SU-DHL-6 (cell line): ENCODE measurements at regions not wholly inside any gene's neighbourhood (a gene's known extent, or its start where the extent isn't known, plus 50 kb on each side); places are given as distances from the start of the nearest gene placed in this dataset.

Source experiments
- H2AFZ ChIP-seq: fragments of 200-600 bp; sonication (generic); 2 replicates; pipeline ENCODE4 v1.6.1; 2014; ENCODE audit warnings: low read depth, mild to moderate bottlenecking, moderate library complexity, mixed read lengths, antibody characterized with exemption, low read length; ENCODE audit not compliant: severe bottlenecking
- H3F3A ChIP-seq: fragments of 200-600 bp; shearing (Covaris generic); 2 replicates; pipeline ENCODE4 v1.6.0; 2016; ENCODE audit warnings: antibody characterized with exemption, mild to moderate bottlenecking; ENCODE audit not compliant: insufficient read depth
- H3K27ac ChIP-seq: fragments of 200-600 bp; sonication (generic); 2 replicates; pipeline ENCODE4 v1.5.1; 2016; ENCODE audit warnings: low read depth, mild to moderate bottlenecking, low read length, moderate library complexity, mixed read lengths
- H3K27me3 ChIP-seq: fragments of 200-600 bp; sonication (generic), shearing (Covaris generic); 2 replicates; pipeline ENCODE4 v1.6.0; 2014; ENCODE audit warnings: mild to moderate bottlenecking, low read length
- H3K36me3 ChIP-seq: fragments of 200-600 bp; sonication (generic); 2 replicates; pipeline ENCODE4 v1.6.1; 2014; ENCODE audit warnings: mild to moderate bottlenecking, low read length, mixed read lengths
- H3K4me2 ChIP-seq: fragments of 300-600, 200-600 bp; shearing (Covaris generic), sonication (generic); 2 replicates; pipeline ENCODE4 v1.6.0; 2014; ENCODE audit warnings: low read length, low read depth, mild to moderate bottlenecking; ENCODE audit not compliant: poor library complexity, severe bottlenecking
- H3K4me3 ChIP-seq: fragments of 200-600 bp; sonication (generic); 2 replicates; pipeline ENCODE4 v1.5.1; 2014; ENCODE audit warnings: antibody characterized with exemption, low read length, mild to moderate bottlenecking, mixed read lengths; ENCODE audit not compliant: insufficient read depth, poor library complexity, severe bottlenecking
- H3K79me2 ChIP-seq: fragments of 200-600 bp; sonication (generic); 2 replicates; pipeline ENCODE4 v1.6.1; 2014; ENCODE audit warnings: mild to moderate bottlenecking, low read length, moderate library complexity; ENCODE audit not compliant: insufficient read depth
- H3K9ac ChIP-seq: fragments of 200-600 bp; sonication (generic); 2 replicates; pipeline ENCODE4 v1.7.0; 2014; ENCODE audit warnings: mild to moderate bottlenecking, low read length
- H3K9me2 ChIP-seq: fragments of 200-600 bp; sonication (generic); replicated peaks from 2 replicates; pipeline ENCODE4 v1.6.1; 2014; ENCODE audit warnings: low read length; ENCODE audit not compliant: insufficient read depth
- H3K9me3 ChIP-seq: fragments of 200-600 bp; sonication (generic); 2 replicates; pipeline ENCODE4 v1.6.1; 2014; ENCODE audit warnings: low read length, mixed read lengths; ENCODE audit not compliant: insufficient read depth
- H4K20me1 ChIP-seq: fragments of 200-600 bp; sonication (generic); 2 replicates; pipeline ENCODE4 v1.6.1; 2014; ENCODE audit warnings: low read depth, mild to moderate bottlenecking, antibody characterized with exemption, low read length, moderate library complexity, mixed read lengths
- CTCF ChIP-seq: fragments of 200-600 bp; sonication (generic); IDR thresholded peaks from one replicate; pipeline ENCODE4 v1.5.1; 2017; ENCODE audit warnings: antibody characterized with exemption, mild to moderate bottlenecking, low read length, moderate library complexity; ENCODE audit not compliant: insufficient read depth, poor library complexity, severe bottlenecking
- EZH2phosphoT487 ChIP-seq: fragments of 200-600 bp; sonication (generic), shearing (Covaris generic); conservative IDR thresholded peaks from 2 replicates; pipeline ENCODE4 v1.6.1; 2018; ENCODE audit warnings: mild to moderate bottlenecking, antibody characterized with exemption, low read length, moderate library complexity, mixed read lengths

- Histone ChIP-seq H3K9me3 (no peaks in the 10 kb centered on the region), H3K9me2 (no peaks in the 10 kb centered on the region), H2AFZ (no peak overlapping the region), H3K27me3 (no peaks in the 10 kb centered on the region), H3K4me2 (no peak overlapping the region), H3K27ac (no peak overlapping the region), H3K9ac (no peak overlapping the region), H3F3A (no peaks in the 10 kb centered on the region), H3K79me2 (no peaks in the 10 kb centered on the region), H3K36me3 (no peaks in the 10 kb centered on the region), H3K4me3 (no peak overlapping the region), H4K20me1 (no peaks in the 10 kb centered on the region)
- TF ChIP-seq EZH2phosphoT487 (no peak), CTCF (no peak)
Measured at GRCh38 chr2:37812941-37813730, 112.0 kb upstream of the RMDN2 start.

GRCh38 chr2:37816036-37816435 lies 109.1 kb upstream of the RMDN2 start:
- no peaks in the 10 kb centered on the region for H3F3A ChIP-seq
- no peaks in the 10 kb centered on the region for H4K20me1 ChIP-seq
- no peaks in the 10 kb centered on the region for H3K9me2 ChIP-seq
- no peak overlapping the region for H3K4me3 ChIP-seq
- no peaks in the 10 kb centered on the region for H3K79me2 ChIP-seq
- TF ChIP-seq CTCF (no peak), EZH2phosphoT487 (no peak)
- no peaks in the 10 kb centered on the region for H3K27me3 ChIP-seq
- H3K27ac ChIP-seq = no peak overlapping the region
- no peak overlapping the region for H3K4me2 ChIP-seq
- H3K36me3 ChIP-seq = no peaks in the 10 kb centered on the region
- H2AFZ ChIP-seq = no peak overlapping the region
- H3K9ac ChIP-seq = no peak overlapping the region
- H3K9me3 ChIP-seq = no peaks in the 10 kb centered on the region

- no peaks in the 10 kb centered on the region for H3K9me2 ChIP-seq
- H3K4me2 ChIP-seq = no peak overlapping the region
- H2AFZ ChIP-seq = no peak overlapping the region
- no peak overlapping the region for H3K4me3 ChIP-seq
- no peaks in the 10 kb centered on the region for H3K36me3 ChIP-seq
- H4K20me1 ChIP-seq = no peaks in the 10 kb centered on the region
- no peak overlapping the region for H3K27ac ChIP-seq
- H3K79me2 ChIP-seq = no peaks in the 10 kb centered on the region
- no peak overlapping the region for H3K9ac ChIP-seq
- no peaks in the 10 kb centered on the region for H3F3A ChIP-seq
- H3K9me3 ChIP-seq = no peaks in the 10 kb centered on the region
- no peaks in the 10 kb centered on the region for H3K27me3 ChIP-seq
- TF ChIP-seq EZH2phosphoT487 (no peak), CTCF (no peak)
Measured at GRCh38 chr2:37816686-37817085, 108.4 kb upstream of the RMDN2 start.
